ENCODE measurements at regions not wholly inside any gene's neighbourhood (a gene's known extent, or its start where the extent isn't known, plus 50 kb on each side); places are given as distances from the start of the nearest gene placed in this dataset.

DNA sequence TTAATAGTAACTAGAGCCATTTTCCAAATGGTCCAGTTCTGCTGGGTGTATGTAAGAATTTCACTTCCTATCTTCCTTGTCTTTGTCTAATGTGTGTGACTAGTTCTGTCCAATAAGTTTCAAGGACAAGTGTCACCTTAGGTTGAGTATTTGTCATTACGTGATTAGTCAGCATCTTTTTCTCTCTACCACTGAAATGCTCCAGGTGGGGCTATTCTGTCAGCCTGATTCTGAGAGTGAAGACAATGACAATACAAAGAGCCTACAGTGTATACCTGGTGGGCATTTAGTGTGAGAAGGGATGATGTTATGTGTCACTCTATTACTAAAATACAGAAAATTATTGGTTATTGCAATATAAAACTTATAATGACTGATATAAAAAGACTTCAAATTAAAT is 876.3 kb downstream of the C4orf33 start:
- no peak for DNase-seq (ENCODE audit: low spot score)
- Histone ChIP-seq H3K4me1 (replicated peaks) (no peaks in the 10 kb centered on the region), H3K27ac (no peak overlapping the region), H3K9me3 (no peaks in the 10 kb centered on the region), H3K27me3 (replicated peaks; ENCODE audit: insufficient read depth) (no peaks in the 10 kb centered on the region), H3K36me3 (no peaks in the 10 kb centered on the region), H3K4me3 (no peak overlapping the region)
- TF ChIP-seq, protein P1, sequence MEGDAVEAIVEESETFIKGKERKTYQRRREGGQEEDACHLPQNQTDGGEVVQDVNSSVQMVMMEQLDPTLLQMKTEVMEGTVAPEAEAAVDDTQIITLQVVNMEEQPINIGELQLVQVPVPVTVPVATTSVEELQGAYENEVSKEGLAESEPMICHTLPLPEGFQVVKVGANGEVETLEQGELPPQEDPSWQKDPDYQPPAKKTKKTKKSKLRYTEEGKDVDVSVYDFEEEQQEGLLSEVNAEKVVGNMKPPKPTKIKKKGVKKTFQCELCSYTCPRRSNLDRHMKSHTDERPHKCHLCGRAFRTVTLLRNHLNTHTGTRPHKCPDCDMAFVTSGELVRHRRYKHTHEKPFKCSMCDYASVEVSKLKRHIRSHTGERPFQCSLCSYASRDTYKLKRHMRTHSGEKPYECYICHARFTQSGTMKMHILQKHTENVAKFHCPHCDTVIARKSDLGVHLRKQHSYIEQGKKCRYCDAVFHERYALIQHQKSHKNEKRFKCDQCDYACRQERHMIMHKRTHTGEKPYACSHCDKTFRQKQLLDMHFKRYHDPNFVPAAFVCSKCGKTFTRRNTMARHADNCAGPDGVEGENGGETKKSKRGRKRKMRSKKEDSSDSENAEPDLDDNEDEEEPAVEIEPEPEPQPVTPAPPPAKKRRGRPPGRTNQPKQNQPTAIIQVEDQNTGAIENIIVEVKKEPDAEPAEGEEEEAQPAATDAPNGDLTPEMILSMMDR (IDR thresholded peaks at IDR 0.05): no peak
- no peak for TF ChIP-seq POLR2AphosphoS5 (IDR thresholded peaks at IDR 0.05)
- TF ChIP-seq POLR2A (IDR thresholded peaks at IDR 0.05): no peak
- intact Hi-C loops (cut with DNase I): no loop called here
- 94% methylated on average over 1 of the region's 1 CpG for WGBS

DNA sequence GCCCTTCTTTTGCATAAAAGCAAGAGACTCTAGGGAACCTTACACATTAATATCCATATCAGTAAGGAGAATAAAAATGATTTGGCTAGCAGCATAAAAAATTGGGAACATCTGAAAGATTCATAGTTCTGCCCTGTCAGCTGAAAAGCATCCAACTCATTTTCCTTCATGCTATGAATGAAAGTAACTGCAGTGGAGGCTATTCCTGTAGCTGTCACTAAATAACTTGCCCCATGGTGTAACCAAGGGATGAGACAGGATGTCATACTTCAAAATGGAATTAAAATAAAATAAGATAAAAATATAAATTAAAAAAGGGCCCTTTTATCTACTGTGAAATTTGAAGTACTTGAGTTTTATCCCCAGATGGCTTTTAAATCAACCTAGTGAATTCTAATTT is 878.8 kb downstream of the C4orf33 start:
- intact Hi-C loops (cut with DNase I): no loop called here
- H3K27me3 ChIP-seq (replicated peaks; ENCODE audit: insufficient read depth): no peaks in the 10 kb centered on the region
- no peak overlapping the region for H3K27ac ChIP-seq
- H3K9me3 ChIP-seq: no peaks in the 10 kb centered on the region
- DNase-seq (ENCODE audit: low spot score): no peak
- TF ChIP-seq POLR2AphosphoS5 (IDR thresholded peaks at IDR 0.05) (no peak), POLR2A (IDR thresholded peaks at IDR 0.05) (no peak)
- TF ChIP-seq, protein P1 (IDR thresholded peaks at IDR 0.05): no peak
- H3K36me3 ChIP-seq: no peaks in the 10 kb centered on the region
- H3K4me3 ChIP-seq: no peak overlapping the region
- H3K4me1 ChIP-seq (replicated peaks): no peaks in the 10 kb centered on the region

DNA sequence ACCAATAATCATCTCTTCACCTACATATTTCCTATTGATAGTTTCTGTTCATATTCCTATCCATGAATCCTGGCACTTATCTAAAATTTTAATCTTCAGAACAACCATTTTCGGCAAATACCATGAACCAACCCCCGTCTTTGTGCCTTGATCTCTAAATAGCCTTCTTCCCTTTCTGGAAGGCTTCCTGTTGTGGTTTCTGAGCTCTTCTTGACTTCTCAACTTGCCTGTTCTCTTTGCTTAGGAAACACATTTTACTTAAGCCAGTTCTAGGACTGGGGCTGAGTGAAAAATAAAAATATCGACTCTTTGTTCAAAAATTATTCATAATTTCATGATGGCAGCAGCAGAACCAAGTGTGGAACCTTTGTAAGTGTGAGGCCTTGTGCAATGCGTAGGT is 882.4 kb downstream of the C4orf33 start:
- DNase-seq (ENCODE audit: low spot score): no peak
- TF ChIP-seq, protein P1 (IDR thresholded peaks at IDR 0.05): no peak
- no peak for TF ChIP-seq POLR2A (IDR thresholded peaks at IDR 0.05)
- TF ChIP-seq POLR2AphosphoS5 (IDR thresholded peaks at IDR 0.05): no peak
- no peaks in the 10 kb centered on the region for H3K36me3 ChIP-seq
- intact Hi-C loops (cut with DNase I): no loop called here
- no peak overlapping the region for H3K27ac ChIP-seq
- no peaks in the 10 kb centered on the region for H3K9me3 ChIP-seq
- no peak overlapping the region for H3K4me3 ChIP-seq
- no peaks in the 10 kb centered on the region for H3K4me1 ChIP-seq (replicated peaks)
- 90% methylated on average over 4 of the region's 4 CpGs for WGBS
- H3K27me3 ChIP-seq (replicated peaks; ENCODE audit: insufficient read depth): no peaks in the 10 kb centered on the region

DNA sequence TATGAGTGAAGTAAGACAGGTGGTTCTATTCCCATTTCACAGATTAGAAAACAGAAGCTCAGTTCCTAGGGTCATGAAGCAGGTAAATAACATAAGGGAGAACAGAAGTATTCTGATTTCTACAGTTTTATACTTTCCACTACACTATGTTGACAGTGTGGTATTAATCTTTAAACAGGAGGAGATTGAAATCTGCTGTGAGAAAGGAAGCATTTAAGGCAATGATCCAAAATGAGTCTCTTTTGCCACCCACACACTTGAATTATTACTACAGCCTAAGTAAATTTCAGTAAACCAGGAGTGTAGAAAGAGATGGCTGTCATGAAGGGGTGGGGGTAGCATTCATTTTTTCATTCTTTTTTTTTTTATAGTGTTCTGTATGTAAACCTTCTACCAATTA is 893.0 kb downstream of the C4orf33 start:
- intact Hi-C loops (cut with DNase I): no loop called here
- no peaks in the 10 kb centered on the region for H3K27me3 ChIP-seq (replicated peaks; ENCODE audit: insufficient read depth)
- DNase-seq (ENCODE audit: low spot score): no peak
- no peaks in the 10 kb centered on the region for H3K36me3 ChIP-seq
- H3K4me1 ChIP-seq (replicated peaks): no peaks in the 10 kb centered on the region
- H3K4me3 ChIP-seq: no peak overlapping the region
- H3K9me3 ChIP-seq: no peaks in the 10 kb centered on the region
- no peak overlapping the region for H3K27ac ChIP-seq
- TF ChIP-seq, protein P1 (IDR thresholded peaks at IDR 0.05): no peak
- TF ChIP-seq POLR2A (IDR thresholded peaks at IDR 0.05): no peak

DNA sequence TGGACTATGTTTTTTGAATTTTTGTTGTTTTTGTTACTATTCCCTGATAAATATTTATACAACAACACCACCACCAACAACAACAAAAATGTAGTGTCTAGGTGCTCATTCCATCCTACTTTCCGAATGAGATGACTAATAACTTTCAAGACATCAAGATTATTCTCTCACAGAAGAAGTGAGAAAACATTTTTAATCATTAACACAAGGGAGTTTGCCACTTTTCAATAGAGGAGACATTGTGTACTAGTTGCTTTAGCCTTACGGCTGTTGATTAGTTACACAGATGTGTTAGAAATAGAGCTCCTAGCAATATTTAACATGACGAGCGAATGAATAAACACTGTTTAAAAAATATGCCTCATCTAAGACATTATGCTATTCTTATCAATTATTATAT is 898.8 kb downstream of the C4orf33 start:
- TF ChIP-seq, protein P1 (IDR thresholded peaks at IDR 0.05): no peak
- TF ChIP-seq POLR2AphosphoS5 (IDR thresholded peaks at IDR 0.05): no peak
- no peak for TF ChIP-seq POLR2A (IDR thresholded peaks at IDR 0.05)
- H3K36me3 ChIP-seq: no peaks in the 10 kb centered on the region
- no peak overlapping the region for H3K4me3 ChIP-seq
- 73% methylated on average over 4 of the region's 4 CpGs for whole genome bisulfite sequencing
- H3K27ac ChIP-seq: no peak overlapping the region
- no peaks in the 10 kb centered on the region for H3K9me3 ChIP-seq
- no peaks in the 10 kb centered on the region for H3K4me1 ChIP-seq (replicated peaks)
- intact Hi-C loops (cut with DNase I): no loop called here
- H3K27me3 ChIP-seq (replicated peaks; ENCODE audit: insufficient read depth): no peaks in the 10 kb centered on the region
- DNase-seq (ENCODE audit: low spot score): no peak
